HCT116 (cell line): ENCODE measurements at regions not wholly inside any gene's neighbourhood (a gene's known extent, or its start where the extent isn't known, plus 50 kb on each side); places are given as distances from the start of the nearest gene placed in this dataset.

Source experiments
- ATAC-seq: fragments of 200-7000 bp; cut with Tn5 transposase; 2 replicates; pipeline ENCODE4 v1.9.1; 2020; ENCODE audit warnings: mild to moderate bottlenecking, moderate library complexity
- BruUV-seq: library from RNA; stranded (reverse); fragments of 400-500 nt; replicated peaks from 2 replicates; lab custom pipeline; 2021; lab: Mats Ljungman, UMichigan
- CTCF ChIA-PET: fragments of 300-600 bp; sonication (Branson Sonifier 250); formaldehyde crosslinking; loops from one replicate; lab custom pipeline; 2021; ENCODE audit warnings: antibody characterized with exemption; lab: Charles Lee
- POLR2A ChIA-PET: fragments of 300-600, 350-600 bp; sonication (Branson Sonifier 250); formaldehyde crosslinking; loops from one replicate; lab custom pipeline; 2021; ENCODE audit warnings: antibody characterized with exemption; lab: Charles Lee
- RAD21 ChIA-PET, 2 experiments: fragments of 300-600 bp; sonication (Branson Sonifier 250); formaldehyde crosslinking; loops; one replicate each; lab custom pipeline; 2023; ENCODE audit warnings: low total read pairs in 2 of 2; ENCODE audit not compliant: uncharacterized antibody in 2 of 2, unreplicated experiment in 2 of 2, low non-redundant PET in 1 of 2; lab: Charles Lee
- DNase-seq: peaks from one replicate; pipeline ENCODE4 v3.0.0-alpha.2; 2010; ENCODE audit warnings: low read depth, low spot score
- H2AFZ ChIP-seq: fragments of 200-600 bp; shearing (Covaris generic), sonication (generic); 2 replicates; pipeline ENCODE4 v1.6.1; 2017; ENCODE audit warnings: low read depth, mixed run types, mixed read lengths, antibody characterized with exemption, low read length; ENCODE audit not compliant: poor library complexity, severe bottlenecking
- H3K27ac ChIP-seq: 2 replicates; pipeline ENCODE4 v1.5.1; 2012; ENCODE audit warnings: low read depth, low read length
- H3K27me3 ChIP-seq: fragments of 200-600 bp; sonication (generic); 2 replicates; pipeline ENCODE4 v1.6.1; 2016; ENCODE audit warnings: mixed run types, low read length, mixed read lengths; ENCODE audit not compliant: insufficient read depth
- H3K36me3 ChIP-seq, 2 experiments: fragments of 200-500 bp in 1 of 2; fragments of 200-600 bp in 1 of 2; sonication (Bioruptor generic) in 1 of 2; sonication (generic) in 1 of 2; 2 replicates each; pipeline versions ENCODE4 v1.5.1 to v1.6.1; 2014 to 2016; ENCODE audit warnings: low read length in 2 of 2, inconsistent platforms in 1 of 2, mixed read lengths in 1 of 2, mixed run types in 1 of 2; ENCODE audit not compliant: insufficient read depth in 2 of 2, control insufficient read depth in 1 of 2
- H3K4me1 ChIP-seq, 2 experiments: fragments of 200-600 bp in 1 of 2; sonication (generic) in 1 of 2; 2 replicates each; pipeline versions ENCODE4 v1.5.1 to v1.6.1; 2012 to 2017; ENCODE audit warnings: low read length in 2 of 2, inconsistent platforms in 1 of 2, mild to moderate bottlenecking in 1 of 2, mixed read lengths in 1 of 2, mixed run types in 1 of 2, moderate library complexity in 1 of 2; ENCODE audit not compliant: insufficient read depth in 2 of 2, control insufficient read depth in 1 of 2
- H3K4me2 ChIP-seq: fragments of 200-600 bp; sonication (generic); 2 replicates; pipeline ENCODE4 v1.6.1; 2017; ENCODE audit warnings: mixed run types, low read length, mixed read lengths
- H3K4me3 ChIP-seq, 2 experiments: fragments of 200-600 bp in 1 of 2; sonication (generic) in 1 of 2; replicated peaks in 1 of 2; 2 replicates each; pipeline ENCODE4 v1.5.1; 2011 to 2016; ENCODE audit warnings: low read length in 2 of 2, control low read depth in 1 of 2, low read depth in 1 of 2, mild to moderate bottlenecking in 1 of 2, mixed read lengths in 1 of 2, mixed run types in 1 of 2
- H3K79me2 ChIP-seq: fragments of 200-600 bp; sonication (generic); 2 replicates; pipeline ENCODE4 v1.6.1; 2017; ENCODE audit warnings: mild to moderate bottlenecking, mixed run types, low read length, moderate library complexity, mixed read lengths; ENCODE audit not compliant: insufficient read depth
- H3K9ac ChIP-seq: fragments of 200-600 bp; sonication (generic); 2 replicates; pipeline ENCODE4 v1.6.1; 2016; ENCODE audit warnings: low read length, mixed read lengths
- H3K9me2 ChIP-seq: fragments of 200-600 bp; sonication (generic), shearing (Covaris generic); 2 replicates; pipeline ENCODE4 v1.6.1; 2017; ENCODE audit warnings: mixed run types, mild to moderate bottlenecking, moderate library complexity; ENCODE audit not compliant: insufficient read depth
- H3K9me3 ChIP-seq, 2 experiments: fragments of 200-500 bp in 1 of 2; fragments of 200-600 bp in 1 of 2; sonication (Bioruptor generic) in 1 of 2; sonication (generic) in 1 of 2; 2 replicates each; pipeline ENCODE4 v1.6.1; 2014 to 2017; ENCODE audit warnings: low read length in 2 of 2, mixed read lengths in 2 of 2, inconsistent platforms in 1 of 2, low read depth in 1 of 2, mild to moderate bottlenecking in 1 of 2, mixed run types in 1 of 2, moderate library complexity in 1 of 2; ENCODE audit not compliant: control insufficient read depth in 1 of 2, insufficient read depth in 1 of 2
- H4K20me1 ChIP-seq: fragments of 200-600 bp; sonication (generic), shearing (Covaris generic); 2 replicates; pipeline ENCODE4 v1.6.1; 2017; ENCODE audit warnings: mixed run types, mild to moderate bottlenecking, moderate library complexity; ENCODE audit not compliant: insufficient read depth
- ATF3 ChIP-seq: IDR thresholded peaks from 2 replicates; pipeline ENCODE4 v1.6.1; 2012
- CBX3 ChIP-seq: IDR thresholded peaks from 2 replicates; pipeline ENCODE4 v1.6.1; 2012; ENCODE audit warnings: low read depth
- CEBPB ChIP-seq: IDR thresholded peaks from 2 replicates; pipeline ENCODE4 v1.6.1; 2012; ENCODE audit warnings: low read depth
- CTCF ChIP-seq, 3 experiments: fragments of 200-600 bp in 1 of 3; sonication (generic) in 1 of 3; IDR thresholded peaks in 2 of 3; conservative IDR thresholded peaks in 1 of 3; 2 replicates each; pipeline ENCODE4 v1.5.1; 2012 to 2017; ENCODE audit warnings: low read depth in 2 of 3, low read length in 2 of 3, antibody characterized with exemption in 1 of 3, borderline replicate concordance in 1 of 3, control low read depth in 1 of 3, mild to moderate bottlenecking in 1 of 3, mixed read lengths in 1 of 3, mixed run types in 1 of 3, moderate library complexity in 1 of 3; ENCODE audit not compliant: insufficient read depth in 1 of 3
- ELF1 ChIP-seq: IDR thresholded peaks from 2 replicates; pipeline ENCODE4 v1.6.1; 2012; ENCODE audit warnings: low read depth, borderline replicate concordance
- EZH2 ChIP-seq: fragments of 200-600 bp; sonication (generic); IDR thresholded peaks from 2 replicates; pipeline ENCODE4 v1.6.1; 2017; ENCODE audit warnings: antibody characterized with exemption, mixed run types
- EZH2phosphoT487 ChIP-seq: fragments of 200-600 bp; IDR thresholded peaks from 2 replicates; pipeline ENCODE4 v1.6.1; 2018; ENCODE audit warnings: antibody characterized with exemption, borderline replicate concordance
- JUND ChIP-seq: IDR thresholded peaks from 2 replicates; pipeline ENCODE4 v1.6.1; 2012
- SIN3A ChIP-seq: IDR thresholded peaks from 2 replicates; pipeline ENCODE4 v1.6.1; 2012; ENCODE audit warnings: low read depth
- SRF ChIP-seq: IDR thresholded peaks from 2 replicates; pipeline ENCODE4 v1.6.1; 2012; ENCODE audit warnings: low read depth
- intact Hi-C: fragments of 100-400 bp; cut with micrococcal nuclease; formaldehyde crosslinking; loops from 2 replicates; pipeline ENCODE4 v1.10.0; 2022

- no peak for DNase-seq
- Histone ChIP-seq H3K4me2 (no peak overlapping the region), H3K9me2 (no peaks in the 10 kb centered on the region), H2AFZ (no peak overlapping the region), H3K79me2 (no peaks in the 10 kb centered on the region), H3K4me3 (no peak overlapping the region), H4K20me1 (no peaks in the 10 kb centered on the region), H3K9me3 (no peaks in the 10 kb centered on the region), H3K27ac (no peak overlapping the region), H3K9ac (no peak overlapping the region), H3K27me3 (no peaks in the 10 kb centered on the region), H3K4me1 (no peaks in the 10 kb centered on the region), H3K36me3 (no peaks in the 10 kb centered on the region)
- ATAC-seq, result no peak
- TF ChIP-seq CBX3 (no peak), SRF (no peak), CEBPB (no peak), EZH2 (no peak), ELF1 (no peak), SIN3A (no peak), JUND (no peak), CTCF (IDR thresholded peaks at IDR 0.05 in 2 of 3, conservative IDR thresholded peaks at IDR 0.05 in 1 of 3; ENCODE audit: borderline replicate concordance in 1 of 3, insufficient read depth in 1 of 3, low read depth in 2 of 3, low read length in 2 of 3) (no peak), EZH2phosphoT487 (no peak)
- POLR2A ChIA-PET, result no interaction called here
- RAD21 ChIA-PET, result no interaction called here
- intact Hi-C loops, result no loop called here
- CTCF ChIA-PET, result no interaction called here
- BruUV-seq, result no TSS peak
Observed at GRCh38 chr4:110730318-110730717, 107.4 kb upstream of the PITX2 start.

GRCh38 chr4:110733901-110734300 is 111.0 kb upstream of the PITX2 start:
- TF ChIP-seq SIN3A, result no peak
- TF ChIP-seq EZH2, result no peak
- TF ChIP-seq ATF3, result no peak
- Histone ChIP-seq H3K9me3 (no peaks in the 10 kb centered on the region), H3K9ac (no peak overlapping the region), H3K4me1 (no peaks in the 10 kb centered on the region), H2AFZ (no peak overlapping the region), H3K27ac (no peak overlapping the region), H3K36me3 (no peaks in the 10 kb centered on the region), H4K20me1 (no peaks in the 10 kb centered on the region), H3K27me3 (no peaks in the 10 kb centered on the region), H3K9me2 (no peaks in the 10 kb centered on the region), H3K79me2 (no peaks in the 10 kb centered on the region), H3K4me3 (no peak overlapping the region), H3K4me2 (no peak overlapping the region)
- no peak for DNase-seq
- ChIA-PET CTCF (no interaction called here), RAD21 (no interaction called here), POLR2A (no interaction called here)
- intact Hi-C loops, result no loop called here
- no TSS peak for BruUV-seq
- no peak for ATAC-seq
